ENCODE measurements at regions not wholly inside any gene's neighbourhood (a gene's known extent, or its start where the extent isn't known, plus 50 kb on each side); places are given as distances from the start of the nearest gene placed in this dataset.

DNA sequence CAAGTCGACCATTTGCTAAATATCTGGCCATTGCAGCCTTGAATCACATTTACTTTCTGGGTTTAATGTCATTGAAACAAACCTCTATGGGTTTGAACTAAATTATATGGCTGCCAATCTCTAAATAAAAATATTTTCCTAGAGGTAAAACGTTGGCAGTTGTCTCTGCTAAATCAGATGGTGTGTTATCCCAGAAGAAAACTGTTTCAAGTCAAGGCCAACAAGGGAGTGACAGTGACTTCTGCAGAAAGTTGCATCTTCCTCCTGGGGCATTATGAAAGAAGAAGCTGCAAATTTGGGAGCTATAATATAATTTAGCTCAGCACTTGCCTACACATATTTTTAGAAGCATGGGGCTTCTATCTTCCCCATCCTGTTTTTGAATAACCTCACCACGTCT, 116.2 kb downstream of the TTC8 start:
- no peak for DNase-seq (ENCODE audit: extremely low spot score)
- ChIA-PET POLR2A (no interaction called here), CTCF (no interaction called here)
- TF ChIP-seq, protein P1, sequence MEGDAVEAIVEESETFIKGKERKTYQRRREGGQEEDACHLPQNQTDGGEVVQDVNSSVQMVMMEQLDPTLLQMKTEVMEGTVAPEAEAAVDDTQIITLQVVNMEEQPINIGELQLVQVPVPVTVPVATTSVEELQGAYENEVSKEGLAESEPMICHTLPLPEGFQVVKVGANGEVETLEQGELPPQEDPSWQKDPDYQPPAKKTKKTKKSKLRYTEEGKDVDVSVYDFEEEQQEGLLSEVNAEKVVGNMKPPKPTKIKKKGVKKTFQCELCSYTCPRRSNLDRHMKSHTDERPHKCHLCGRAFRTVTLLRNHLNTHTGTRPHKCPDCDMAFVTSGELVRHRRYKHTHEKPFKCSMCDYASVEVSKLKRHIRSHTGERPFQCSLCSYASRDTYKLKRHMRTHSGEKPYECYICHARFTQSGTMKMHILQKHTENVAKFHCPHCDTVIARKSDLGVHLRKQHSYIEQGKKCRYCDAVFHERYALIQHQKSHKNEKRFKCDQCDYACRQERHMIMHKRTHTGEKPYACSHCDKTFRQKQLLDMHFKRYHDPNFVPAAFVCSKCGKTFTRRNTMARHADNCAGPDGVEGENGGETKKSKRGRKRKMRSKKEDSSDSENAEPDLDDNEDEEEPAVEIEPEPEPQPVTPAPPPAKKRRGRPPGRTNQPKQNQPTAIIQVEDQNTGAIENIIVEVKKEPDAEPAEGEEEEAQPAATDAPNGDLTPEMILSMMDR (IDR thresholded peaks at IDR 0.05; ENCODE audit: control extremely low read depth, extremely low read depth, low read depth, missing control alignments): no peak

DNA sequence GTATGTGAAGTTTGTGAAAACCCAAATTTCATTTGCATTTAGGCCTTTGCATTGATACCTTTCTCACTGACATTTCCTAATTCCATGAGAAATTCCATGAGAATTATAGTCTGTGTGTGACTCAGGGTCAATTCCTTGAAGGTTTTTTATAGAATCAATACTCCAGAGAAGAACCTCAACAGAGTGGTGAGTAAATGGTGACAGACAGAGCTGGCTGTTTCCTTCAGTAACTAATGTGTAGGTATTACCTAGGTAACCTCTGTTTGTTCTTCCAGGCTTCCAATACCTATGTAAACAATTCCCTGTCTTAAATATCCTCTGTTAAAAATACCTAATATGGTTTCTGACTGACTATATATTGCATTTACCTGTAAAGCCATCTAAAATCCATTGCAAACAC, 117.0 kb downstream of the TTC8 start:
- POLR2A ChIA-PET: no interaction called here

DNA sequence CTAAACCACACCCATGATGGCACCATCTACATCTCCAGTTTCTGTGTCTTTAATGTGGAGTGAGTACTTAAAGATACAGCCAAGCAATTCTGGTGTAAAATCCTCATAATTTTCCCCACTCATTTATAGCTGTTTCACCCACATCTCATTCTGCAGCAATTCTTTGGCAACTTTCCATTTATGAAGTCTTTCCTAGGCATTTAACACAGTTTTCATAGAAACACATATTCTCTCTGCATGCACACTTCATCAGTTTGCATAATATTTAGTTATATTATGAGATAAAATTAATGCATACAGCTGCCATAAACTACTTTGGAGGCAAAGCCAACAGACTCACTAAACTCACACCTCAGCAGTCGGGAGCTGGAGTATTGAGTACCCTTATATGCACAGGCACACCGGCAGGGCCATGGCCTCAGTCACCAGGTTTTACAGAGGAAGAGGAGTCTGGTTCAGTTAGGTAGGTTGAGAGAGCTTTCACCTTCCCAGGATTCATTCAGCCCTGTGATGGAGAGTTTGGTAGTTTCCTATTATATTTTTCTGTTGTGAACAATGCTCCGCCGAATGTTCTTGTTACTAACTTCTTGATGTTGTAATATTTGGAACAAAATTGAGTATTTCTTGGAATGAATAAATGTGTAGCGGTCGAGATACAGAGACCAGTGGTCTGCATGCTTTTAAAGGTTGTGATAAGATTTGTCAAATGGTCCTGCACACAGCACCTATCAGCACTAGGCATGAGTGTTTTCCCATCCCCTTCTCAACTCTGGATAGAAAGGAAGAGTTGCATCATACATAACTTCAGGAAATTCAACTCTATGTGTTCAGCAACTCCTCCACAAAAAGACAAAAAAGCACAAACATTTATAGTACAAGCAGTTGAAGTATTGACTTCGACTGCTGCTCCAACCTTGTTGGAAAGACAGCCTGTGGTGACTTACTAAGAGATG, 123.5 kb downstream of the TTC8 start:
- ChIA-PET CTCF (no interaction called here), POLR2A (no interaction called here)
- TF ChIP-seq, protein P1 (IDR thresholded peaks at IDR 0.05; ENCODE audit: control extremely low read depth, extremely low read depth, low read depth, missing control alignments): no peak
- DNase-seq (ENCODE audit: extremely low spot score): no peak

More for the DNA sequence above, 117.0 kb downstream of the TTC8 start:
- TF ChIP-seq, protein P1 (IDR thresholded peaks at IDR 0.05; ENCODE audit: control extremely low read depth, extremely low read depth, low read depth, missing control alignments): no peak
- no peak for DNase-seq (ENCODE audit: extremely low spot score)
- CTCF ChIA-PET: no interaction called here

DNA sequence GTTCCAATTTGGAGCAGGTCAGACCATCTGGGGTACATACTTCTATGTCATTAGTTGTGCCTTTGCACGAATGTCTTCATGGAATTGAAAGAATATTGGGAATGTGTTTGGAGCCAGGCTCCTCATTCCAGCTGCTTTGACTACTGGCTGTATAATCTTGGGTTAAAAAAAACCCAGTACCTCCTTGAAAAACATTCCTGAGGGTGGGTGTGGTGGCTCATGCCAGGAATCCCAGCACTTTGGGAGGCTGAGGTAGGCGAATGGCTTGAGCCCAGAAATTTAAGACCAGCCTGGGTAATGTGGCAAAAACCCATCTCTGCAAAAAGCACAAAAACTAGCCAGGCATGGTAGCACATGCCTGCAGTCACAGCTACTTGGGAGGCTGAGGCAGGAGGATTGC, 125.6 kb downstream of the TTC8 start:
- CTCF ChIA-PET: no interaction called here
- TF ChIP-seq, protein P1 (IDR thresholded peaks at IDR 0.05; ENCODE audit: control extremely low read depth, extremely low read depth, low read depth, missing control alignments): no peak
- no peak for DNase-seq (ENCODE audit: extremely low spot score)
- POLR2A ChIA-PET: no interaction called here

DNA sequence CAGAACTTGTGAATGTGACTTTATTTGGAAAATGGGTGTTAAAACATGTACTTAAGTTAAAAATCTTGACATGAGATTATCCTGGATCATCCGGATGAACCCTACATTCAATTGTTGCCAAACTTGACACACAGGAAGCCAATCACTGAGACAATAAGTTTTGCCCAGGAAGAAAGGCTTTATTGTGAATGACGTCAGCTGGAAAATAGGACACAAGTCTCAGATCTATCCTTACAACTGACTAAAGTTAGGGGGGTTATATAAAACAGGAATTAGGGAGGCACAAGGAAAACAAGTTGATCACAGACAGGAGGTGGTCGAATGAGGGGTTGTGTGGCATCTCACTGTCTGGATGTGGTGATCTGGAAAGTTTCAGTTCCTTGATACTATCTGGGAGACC, 126.9 kb downstream of the TTC8 start:
- POLR2A ChIA-PET: no interaction called here
- CTCF ChIA-PET: no interaction called here
- TF ChIP-seq, protein P1 (IDR thresholded peaks at IDR 0.05; ENCODE audit: control extremely low read depth, extremely low read depth, low read depth, missing control alignments): no peak
- DNase-seq (ENCODE audit: extremely low spot score): no peak

DNA sequence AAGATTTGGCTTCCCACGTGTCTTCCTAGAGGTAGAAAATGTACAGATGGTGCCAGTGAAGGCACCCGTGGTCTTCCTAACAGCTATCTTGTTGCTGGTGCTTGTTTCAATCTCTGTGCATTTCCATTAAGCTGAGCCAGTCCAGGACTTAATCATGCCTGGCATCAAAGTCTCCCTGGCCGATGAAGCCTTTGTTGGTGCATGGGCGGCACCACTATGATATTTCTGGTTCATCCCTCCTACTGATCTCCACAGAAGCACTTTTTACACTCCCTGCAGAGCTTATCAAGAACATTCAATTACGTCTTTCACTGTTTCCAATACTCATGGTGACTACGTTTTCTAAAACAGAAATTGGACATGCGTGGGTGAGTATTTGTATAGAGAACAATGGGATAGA, 128.4 kb downstream of the TTC8 start:
- POLR2A ChIA-PET: no interaction called here
- TF ChIP-seq, protein P1 (IDR thresholded peaks at IDR 0.05; ENCODE audit: control extremely low read depth, extremely low read depth, low read depth, missing control alignments): no peak
- CTCF ChIA-PET: interaction anchor here (2.4 kb wide), 1 partner anchor 10 kb away, joined by 7 read pairs; no protein-coding TSS in a partner anchor
- DNase-seq (ENCODE audit: extremely low spot score): no peak
